Peyer's patch (tissue), 4 donors: ENCODE measurements at regions not wholly inside any gene's neighbourhood (a gene's known extent, or its start where the extent isn't known, plus 50 kb on each side); places are given as distances from the start of the nearest gene placed in this dataset.

Experiments used
- DNase-seq, 3 donors: peaks; one replicate each; pipeline ENCODE4 v3.0.0-alpha.2; 2017 to 2019
- H3K27ac ChIP-seq, 4 donors: fragments of 200-600 bp; sonication (generic); one replicate each; pipeline ENCODE4 v1.5.1; 2016 to 2019
- H3K27me3 ChIP-seq, 2 donors: fragments of 200-600 bp; sonication (generic); one replicate each; pipeline ENCODE4 v1.5.1; 2019
- H3K36me3 ChIP-seq, 3 donors: fragments of 200-600 bp; sonication (generic); one replicate each; pipeline ENCODE4 v1.5.1; 2016 to 2019
- H3K4me1 ChIP-seq, 4 donors: fragments of 200-600 bp; sonication (generic); one replicate each; pipeline ENCODE4 v1.5.1; 2016 to 2019
- H3K4me3 ChIP-seq, 4 donors: fragments of 200-600 bp; sonication (generic); 1 replicate in 3 of 4; 2 replicates in 1 of 4; pipeline ENCODE4 v1.5.1; 2016 to 2019; ENCODE audit warnings: mild to moderate bottlenecking in 1 of 4
- H3K9me3 ChIP-seq, 4 donors: fragments of 200-600 bp; sonication (generic); one replicate each; pipeline ENCODE4 v1.5.1; 2016 to 2019; ENCODE audit warnings: mild to moderate bottlenecking in 1 of 4
- POLR2A ChIP-seq, 2 donors: fragments of 450-650 bp; IDR thresholded peaks; one replicate each; pipeline ENCODE4 v1.5.1; 2017; ENCODE audit warnings: antibody characterized with exemption in 2 of 2, mild to moderate bottlenecking in 2 of 2, moderate library complexity in 2 of 2
- TF ChIP-seq, protein P1 (sequence below), 6 experiments: fragments of 450-650 bp in 4 of 6; fragments of 200-600 bp in 2 of 6; sonication (generic) in 1 of 6; IDR thresholded peaks; one replicate each; pipeline ENCODE4 v1.5.1; 2017 to 2019; ENCODE audit warnings: antibody characterized with exemption in 6 of 6, mild to moderate bottlenecking in 3 of 6, moderate library complexity in 1 of 6

DNA sequence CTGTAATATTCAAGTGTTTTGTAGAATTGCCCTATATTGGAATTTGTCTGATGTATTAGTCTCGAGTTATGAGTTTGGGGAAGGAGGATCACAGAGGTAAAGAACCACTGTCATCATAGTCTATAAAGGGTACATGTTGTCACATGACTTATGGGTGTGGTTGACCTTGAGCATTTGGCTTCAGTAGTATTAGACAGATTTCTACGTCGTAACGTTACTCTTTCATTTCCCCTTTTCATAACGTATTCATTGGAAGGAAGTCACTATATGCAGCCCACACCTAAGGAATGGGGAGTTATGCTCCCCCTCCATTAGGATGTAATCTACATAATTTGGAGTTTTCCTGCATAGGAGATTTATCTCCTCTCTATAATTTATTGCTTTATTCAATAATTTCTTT is 110.1 kb upstream of the VAV3 start:
- TF ChIP-seq, protein P1, sequence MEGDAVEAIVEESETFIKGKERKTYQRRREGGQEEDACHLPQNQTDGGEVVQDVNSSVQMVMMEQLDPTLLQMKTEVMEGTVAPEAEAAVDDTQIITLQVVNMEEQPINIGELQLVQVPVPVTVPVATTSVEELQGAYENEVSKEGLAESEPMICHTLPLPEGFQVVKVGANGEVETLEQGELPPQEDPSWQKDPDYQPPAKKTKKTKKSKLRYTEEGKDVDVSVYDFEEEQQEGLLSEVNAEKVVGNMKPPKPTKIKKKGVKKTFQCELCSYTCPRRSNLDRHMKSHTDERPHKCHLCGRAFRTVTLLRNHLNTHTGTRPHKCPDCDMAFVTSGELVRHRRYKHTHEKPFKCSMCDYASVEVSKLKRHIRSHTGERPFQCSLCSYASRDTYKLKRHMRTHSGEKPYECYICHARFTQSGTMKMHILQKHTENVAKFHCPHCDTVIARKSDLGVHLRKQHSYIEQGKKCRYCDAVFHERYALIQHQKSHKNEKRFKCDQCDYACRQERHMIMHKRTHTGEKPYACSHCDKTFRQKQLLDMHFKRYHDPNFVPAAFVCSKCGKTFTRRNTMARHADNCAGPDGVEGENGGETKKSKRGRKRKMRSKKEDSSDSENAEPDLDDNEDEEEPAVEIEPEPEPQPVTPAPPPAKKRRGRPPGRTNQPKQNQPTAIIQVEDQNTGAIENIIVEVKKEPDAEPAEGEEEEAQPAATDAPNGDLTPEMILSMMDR (IDR thresholded peaks at IDR 0.05), result no peak
- TF ChIP-seq POLR2A (IDR thresholded peaks at IDR 0.05), result no peak
- H3K36me3 ChIP-seq, result no peaks in the 10 kb centered on the region
- no peaks in the 10 kb centered on the region for H3K9me3 ChIP-seq
- no peak overlapping the region for H3K27ac ChIP-seq
- H3K27me3 ChIP-seq, result no peaks in the 10 kb centered on the region
- DNase-seq, result no peak
- no peak overlapping the region for H3K4me3 ChIP-seq
- H3K4me1 ChIP-seq, result peaks cover 0 to 5% (median 0%) of the 10 kb centered on the region in 4 donors

DNA sequence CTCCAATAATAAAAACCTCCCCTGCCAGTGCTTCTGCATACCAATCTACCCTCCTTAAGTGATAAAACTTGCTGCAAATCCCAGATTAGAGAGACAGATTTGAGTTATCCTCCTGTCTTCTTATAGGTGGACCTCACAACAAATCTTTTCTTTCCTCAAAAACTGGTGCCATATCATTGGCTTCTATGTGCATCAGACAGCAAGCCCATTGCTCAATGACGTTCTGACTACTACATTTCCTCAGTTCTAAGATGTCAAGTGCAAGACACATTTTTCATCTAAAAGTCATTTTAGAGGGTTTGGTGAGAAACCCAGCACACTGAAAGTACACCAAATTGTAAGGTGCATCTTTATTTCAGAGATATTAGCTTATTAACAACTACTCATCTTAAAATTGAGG is 107.8 kb upstream of the VAV3 start:
- Histone ChIP-seq H3K4me1 (peaks cover 0 to 5% (median 0%) of the 10 kb centered on the region in 4 donors), H3K27ac (no peak overlapping the region), H3K36me3 (no peaks in the 10 kb centered on the region), H3K4me3 (no peak overlapping the region), H3K9me3 (no peaks in the 10 kb centered on the region), H3K27me3 (no peaks in the 10 kb centered on the region)
- TF ChIP-seq, protein P1 (IDR thresholded peaks at IDR 0.05), result no peak
- no peak for TF ChIP-seq POLR2A (IDR thresholded peaks at IDR 0.05)
- no peak for DNase-seq

DNA sequence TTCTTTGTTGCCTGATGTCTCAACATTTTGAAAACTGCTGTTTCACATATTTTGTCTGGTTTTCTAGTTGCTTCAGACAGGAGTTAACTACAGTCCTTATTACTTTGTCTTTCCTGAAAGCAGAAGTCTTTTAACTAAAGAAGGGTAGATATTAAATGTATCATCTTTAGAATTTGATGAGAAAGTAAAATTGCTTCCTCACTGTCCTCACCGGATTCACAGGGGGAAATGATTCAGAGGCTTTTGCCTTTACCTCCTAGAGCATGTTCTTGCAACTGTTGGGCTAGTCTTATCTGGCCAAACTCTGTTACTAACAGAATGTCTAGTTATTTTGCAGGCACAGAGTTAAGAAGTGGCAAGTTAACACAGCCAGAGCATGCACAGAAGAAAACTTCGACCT is 107.2 kb upstream of the VAV3 start:
- Histone ChIP-seq H3K27me3 (no peaks in the 10 kb centered on the region), H3K36me3 (no peaks in the 10 kb centered on the region), H3K27ac (no peak overlapping the region), H3K9me3 (no peaks in the 10 kb centered on the region), H3K4me1 (no peaks in the 10 kb centered on the region), H3K4me3 (no peak overlapping the region)
- TF ChIP-seq POLR2A (IDR thresholded peaks at IDR 0.05), result no peak
- TF ChIP-seq, protein P1 (IDR thresholded peaks at IDR 0.05), result no peak
- no peak for DNase-seq

DNA sequence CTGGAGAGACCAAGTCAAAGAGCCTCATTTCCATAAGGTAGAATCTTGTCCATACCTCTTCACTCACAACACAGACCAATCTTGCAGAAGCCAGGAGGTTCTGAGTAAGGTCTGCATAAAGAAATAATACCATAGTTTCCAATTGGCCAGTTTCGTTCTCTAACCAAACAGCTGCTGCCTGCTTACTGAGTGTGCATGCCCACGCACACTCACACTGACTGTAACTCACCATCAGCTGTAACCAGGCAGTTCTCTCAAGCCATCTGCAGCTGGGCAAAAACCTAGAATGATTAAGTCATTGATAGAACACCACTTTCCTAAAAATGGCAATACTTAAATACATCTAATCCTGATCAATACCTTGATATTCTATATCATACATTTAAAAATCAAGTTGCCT is 106.6 kb upstream of the VAV3 start:
- Histone ChIP-seq H3K27me3 (no peaks in the 10 kb centered on the region), H3K4me3 (no peak overlapping the region), H3K27ac (no peak overlapping the region), H3K4me1 (no peaks in the 10 kb centered on the region), H3K9me3 (no peaks in the 10 kb centered on the region), H3K36me3 (no peaks in the 10 kb centered on the region)
- TF ChIP-seq, protein P1 (IDR thresholded peaks at IDR 0.05), result no peak
- no peak for TF ChIP-seq POLR2A (IDR thresholded peaks at IDR 0.05)
- DNase-seq, result no peak

DNA sequence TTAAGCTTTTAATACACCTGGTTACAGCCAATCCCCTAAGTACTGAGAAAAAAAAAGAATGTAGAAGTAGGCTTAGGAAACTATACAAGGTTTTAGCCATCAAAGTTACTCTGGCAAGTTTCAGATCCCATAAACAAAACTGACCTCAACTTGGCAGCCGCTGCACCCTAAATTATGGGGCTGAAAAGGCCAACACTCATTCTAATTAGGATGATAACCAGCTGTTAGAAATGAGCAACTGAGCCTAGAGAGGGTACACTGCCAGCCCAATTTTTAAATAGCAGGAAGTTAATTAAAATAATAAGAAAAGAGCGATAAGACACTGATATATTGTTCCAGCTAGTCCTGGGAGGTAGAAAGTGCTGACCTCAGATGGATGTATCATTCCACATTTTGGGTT is 105.7 kb upstream of the VAV3 start:
- no peaks in the 10 kb centered on the region for H3K27me3 ChIP-seq
- H3K27ac ChIP-seq, result no peak overlapping the region
- TF ChIP-seq POLR2A (IDR thresholded peaks at IDR 0.05), result no peak
- TF ChIP-seq, protein P1 (IDR thresholded peaks at IDR 0.05), result no peak
- no peak for DNase-seq
- no peaks in the 10 kb centered on the region for H3K9me3 ChIP-seq
- no peak overlapping the region for H3K4me3 ChIP-seq
- no peaks in the 10 kb centered on the region for H3K4me1 ChIP-seq
- no peaks in the 10 kb centered on the region for H3K36me3 ChIP-seq

DNA sequence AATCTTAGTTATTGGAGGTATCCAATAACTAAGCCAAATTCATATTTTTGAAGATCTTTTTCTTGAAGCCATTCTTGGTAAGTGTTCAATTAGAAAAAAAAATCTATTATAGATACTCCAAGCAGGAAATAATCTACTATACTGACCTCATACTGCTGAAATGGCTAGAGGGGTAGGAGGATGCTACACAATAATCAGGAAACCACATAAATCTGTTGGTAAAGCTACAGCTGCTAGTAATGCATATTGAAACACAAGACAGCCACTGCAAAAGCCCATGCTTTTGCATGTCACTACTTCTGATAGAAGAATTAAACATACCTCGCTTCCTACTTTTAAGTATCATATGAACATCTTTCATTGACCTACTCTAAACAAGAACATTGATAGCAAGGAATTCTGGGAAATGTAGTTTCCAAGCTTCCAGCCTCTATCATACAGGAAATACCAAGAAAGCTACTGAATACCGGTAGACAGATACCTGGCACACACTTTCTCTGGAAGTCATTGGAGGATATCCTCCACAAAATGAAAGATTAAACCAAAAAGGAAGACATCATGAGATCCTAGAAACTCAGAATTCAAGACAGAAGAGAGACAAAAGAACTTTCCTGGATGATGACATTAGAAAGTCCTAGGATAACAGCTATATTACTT is 103.0 kb upstream of the VAV3 start:
- DNase-seq, result no peak
- Histone ChIP-seq H3K36me3 (no peaks in the 10 kb centered on the region), H3K9me3 (no peaks in the 10 kb centered on the region), H3K4me1 (no peaks in the 10 kb centered on the region), H3K27me3 (no peaks in the 10 kb centered on the region), H3K4me3 (no peak overlapping the region), H3K27ac (no peak overlapping the region)
- TF ChIP-seq, protein P1 (IDR thresholded peaks at IDR 0.05), result no peak
- no peak for TF ChIP-seq POLR2A (IDR thresholded peaks at IDR 0.05)
